NCI-H510A (cell line): ENCODE measurements at regions not wholly inside any gene's neighbourhood (a gene's known extent, or its start where the extent isn't known, plus 50 kb on each side); places are given as distances from the start of the nearest gene placed in this dataset.

Experiments used
- DNase-seq: peaks from one replicate; lab custom pipeline; 2025; lab: John Stamatoyannopoulos, UW

GRCh38 chr13:59546178-59546577, 617.5 kb downstream of the DIAPH3 start:
- no peak for DNase-seq

- DNase-seq: no peak
Measured at GRCh38 chr13:59547950-59548349, 615.8 kb downstream of the DIAPH3 start.

GRCh38 chr13:59562924-59563323, 600.8 kb downstream of the DIAPH3 start:
- no peak for DNase-seq

- no peak for DNase-seq
Measured at GRCh38 chr13:59566561-59566960, 597.2 kb downstream of the DIAPH3 start.

GRCh38 chr13:59568306-59568705, 595.4 kb downstream of the DIAPH3 start:
- no peak for DNase-seq

- DNase-seq: no peak
Measured at GRCh38 chr13:59570204-59570603, 593.5 kb downstream of the DIAPH3 start.

- DNase-seq: no peak
Measured at GRCh38 chr13:59584101-59584500, 579.6 kb downstream of the DIAPH3 start.

- DNase-seq: no peak
Measured at GRCh38 chr13:59584761-59585670, 578.7 kb downstream of the DIAPH3 start.

GRCh38 chr13:59587030-59587429, 576.7 kb downstream of the DIAPH3 start:
- DNase-seq: no peak

- no peak for DNase-seq
Measured at GRCh38 chr13:59587971-59588716, 575.6 kb downstream of the DIAPH3 start.

- DNase-seq: no peak
Measured at GRCh38 chr13:59588717-59589067, 575.0 kb downstream of the DIAPH3 start.

GRCh38 chr13:59601993-59602392, 561.7 kb downstream of the DIAPH3 start:
- DNase-seq: no peak

GRCh38 chr13:59603646-59604045, 560.1 kb downstream of the DIAPH3 start:
- DNase-seq: no peak

- no peak for DNase-seq
Measured at GRCh38 chr13:59607172-59607571, 556.6 kb downstream of the DIAPH3 start.

GRCh38 chr13:59607780-59608233, 555.9 kb downstream of the DIAPH3 start:
- no peak for DNase-seq

GRCh38 chr13:59609421-59609820, 554.3 kb downstream of the DIAPH3 start:
- no peak for DNase-seq
